C4-2B (cell line): ENCODE measurements at regions not wholly inside any gene's neighbourhood (a gene's known extent, or its start where the extent isn't known, plus 50 kb on each side); places are given as distances from the start of the nearest gene placed in this dataset.
"Not testable (repeated sequence)": the region's sequence is repeated elsewhere in the genome, so short reads cannot be mapped to it uniquely, and the experiment has no call there.

ENCODE experiments used
- H3K27ac ChIP-seq: fragments of 450-650 bp; 2 replicates; pipeline ENCODE4 v1.5.1; 2017
- CTCF ChIP-seq: fragments of 450-650 bp; conservative IDR thresholded peaks from 2 replicates; pipeline ENCODE4 v1.5.1; 2017; ENCODE audit warnings: mild to moderate bottlenecking
- ZFX ChIP-seq: fragments of 450-650 bp; IDR thresholded peaks from 2 replicates; pipeline ENCODE4 v1.6.1; 2017

- TF ChIP-seq CTCF (no peak), ZFX (no peak)
- H3K27ac ChIP-seq, result no peak overlapping the region
Measured at GRCh38 chrX:26789751-26790150, 573.8 kb downstream of the MAGEB5 start.

GRCh38 chrX:26788402-26788998 lies 572.5 kb downstream of the MAGEB5 start:
- TF ChIP-seq CTCF (no peak), ZFX (no peak)
- no peak overlapping the region for H3K27ac ChIP-seq

- H3K27ac ChIP-seq, result no peak overlapping the region
- TF ChIP-seq ZFX (no peak), CTCF (peak; percentile 61)
Measured at GRCh38 chrX:26783512-26784225, 567.7 kb downstream of the MAGEB5 start.

DNA sequence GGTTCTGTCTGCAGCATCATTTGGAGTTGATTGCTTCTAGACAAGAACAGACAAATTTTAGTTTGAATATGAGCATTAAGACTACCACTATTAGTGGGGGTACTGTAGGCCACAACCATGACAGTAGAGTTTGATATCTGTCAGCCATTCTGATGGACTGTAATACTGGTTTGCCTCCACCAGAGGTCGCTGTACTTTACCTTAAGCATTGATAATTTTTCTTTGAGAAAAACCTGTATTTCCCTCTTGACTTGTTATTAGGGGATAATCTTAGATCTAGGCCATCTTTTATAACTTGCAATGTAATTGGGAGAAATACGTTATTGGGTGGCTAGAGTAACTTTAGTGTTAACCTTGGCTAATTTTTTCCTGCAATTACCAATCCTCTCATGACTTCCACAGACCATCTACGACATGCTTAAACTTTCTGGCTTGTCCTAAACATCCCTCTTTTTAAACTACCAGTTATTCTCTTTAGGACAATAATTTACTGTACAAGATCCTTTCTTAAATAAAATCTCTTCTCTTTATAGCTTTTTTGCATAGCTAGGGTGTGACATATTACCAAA lies 562.4 kb downstream of the MAGEB5 start:
- no peak overlapping the region for H3K27ac ChIP-seq
- TF ChIP-seq ZFX (no peak), CTCF (peak; percentile 45)

GRCh38 chrX:26762253-26762652 lies 546.3 kb downstream of the MAGEB5 start:
- TF ChIP-seq CTCF (no peak), ZFX (no peak)
- H3K27ac ChIP-seq, result no peak overlapping the region

DNA sequence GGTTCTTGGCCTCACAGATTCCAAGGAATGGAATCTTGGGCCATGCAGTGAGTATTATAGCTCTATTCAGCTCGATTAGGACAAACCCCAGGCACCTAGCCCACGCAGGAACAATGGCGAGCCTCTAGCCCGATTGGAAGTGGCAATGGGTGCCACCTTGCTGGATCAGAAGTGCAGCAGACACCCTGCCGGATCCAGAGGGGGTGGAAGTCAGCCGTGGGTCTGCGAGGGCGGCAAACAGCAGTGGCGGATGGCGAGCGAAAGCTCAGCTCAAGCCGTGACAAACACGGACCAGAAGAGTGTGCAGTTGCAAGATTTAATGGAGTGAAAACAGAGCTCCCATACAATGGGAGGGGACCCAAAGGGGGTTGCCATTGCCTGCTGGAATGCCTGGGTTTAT lies 539.8 kb downstream of the MAGEB5 start:
- not testable (repeated sequence) for H3K27ac ChIP-seq

DNA sequence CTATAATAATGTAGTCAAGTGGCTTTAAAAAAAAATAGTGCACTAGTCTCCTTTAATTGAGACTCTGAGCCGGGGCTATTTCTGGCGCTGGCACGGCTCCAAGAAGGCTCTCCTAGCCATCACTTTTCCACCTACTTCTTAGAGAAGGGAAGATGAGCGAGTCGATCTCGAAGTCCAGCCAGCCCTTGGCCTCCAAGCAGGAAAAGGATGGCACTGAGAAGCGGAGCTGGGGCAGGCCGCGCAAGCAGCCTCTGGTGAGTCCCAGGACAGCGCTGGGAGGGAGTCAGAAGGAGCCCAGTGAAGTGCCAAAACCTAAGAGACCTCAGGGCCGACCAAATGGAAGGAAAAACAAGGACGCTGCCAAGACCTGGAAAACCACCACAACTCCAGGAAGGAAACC lies 531.9 kb downstream of the MAGEB5 start:
- TF ChIP-seq CTCF (no peak), ZFX (no peak)
- H3K27ac ChIP-seq, result no peak overlapping the region
